Stimulated activated CD4-positive, alpha-beta T cell treated with anti-CD3 and anti-CD28 coated beads, Interleukin-1b, Interleukin-23, amount 100 ng/mL, for 24 hours (primary cell): ENCODE measurements at regions not wholly inside any gene's neighbourhood (a gene's known extent, or its start where the extent isn't known, plus 50 kb on each side); places are given as distances from the start of the nearest gene placed in this dataset.

ENCODE experiments used
- DNase-seq, 4 experiments: peaks; one replicate each; pipeline ENCODE4 v3.0.0-alpha.2; 2020; ENCODE audit warnings: low read depth in 4 of 4, low spot score in 1 of 4

DNA sequence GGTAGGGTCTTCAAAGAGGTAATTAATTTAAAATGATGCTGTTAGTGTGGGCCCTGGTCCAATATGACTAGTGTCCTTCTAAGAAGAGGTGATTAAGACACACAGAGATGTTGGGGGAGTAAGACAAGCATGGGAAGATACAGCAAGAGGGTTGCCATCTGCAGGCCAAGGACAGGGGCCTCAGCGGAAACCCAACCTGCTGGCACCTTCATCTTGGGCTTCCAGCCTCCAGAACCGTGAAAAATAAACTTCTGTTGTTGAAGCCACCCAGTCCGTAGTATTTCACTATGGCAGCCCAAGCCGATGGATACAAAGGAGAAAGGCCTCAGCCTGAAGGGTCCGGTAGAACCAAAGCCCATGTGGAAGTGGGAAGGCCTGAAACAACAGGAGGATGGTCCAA lies 161.7 kb upstream of the UBE2E1 start:
- no peak for DNase-seq

GRCh38 chr3:23644676-23645075 lies 161.1 kb upstream of the UBE2E1 start:
- no peak for DNase-seq

DNA sequence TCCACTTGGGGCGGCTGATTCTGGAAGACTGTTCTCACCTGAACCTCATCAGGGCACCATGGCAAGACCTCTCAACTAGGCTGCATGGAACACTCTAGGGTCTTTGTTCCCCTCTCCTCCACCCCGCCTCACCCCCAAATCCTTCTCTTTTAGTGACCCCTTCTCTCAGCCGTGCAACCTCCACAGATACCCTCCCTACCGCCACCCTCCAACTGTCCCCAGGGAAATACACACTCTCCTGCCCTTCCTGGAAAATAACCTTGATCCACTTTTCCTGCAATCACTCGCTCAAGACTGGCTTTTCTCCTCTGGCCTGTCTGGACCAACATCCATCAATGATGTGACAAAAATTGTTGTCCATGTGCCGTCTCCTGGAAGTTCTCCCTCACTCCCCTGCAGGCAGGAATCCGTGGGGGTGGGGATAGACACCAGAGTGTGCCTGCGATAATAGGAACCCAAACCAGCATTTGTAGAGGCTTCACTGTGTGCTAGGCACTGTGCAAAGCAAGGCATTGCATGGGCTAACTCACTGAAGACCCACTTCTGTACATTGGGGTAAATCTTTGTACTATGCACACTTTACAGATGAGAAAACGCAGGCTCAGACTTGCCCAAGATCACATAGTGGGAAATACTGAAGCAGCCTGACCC lies 160.1 kb upstream of the UBE2E1 start:
- no peak for DNase-seq

DNA sequence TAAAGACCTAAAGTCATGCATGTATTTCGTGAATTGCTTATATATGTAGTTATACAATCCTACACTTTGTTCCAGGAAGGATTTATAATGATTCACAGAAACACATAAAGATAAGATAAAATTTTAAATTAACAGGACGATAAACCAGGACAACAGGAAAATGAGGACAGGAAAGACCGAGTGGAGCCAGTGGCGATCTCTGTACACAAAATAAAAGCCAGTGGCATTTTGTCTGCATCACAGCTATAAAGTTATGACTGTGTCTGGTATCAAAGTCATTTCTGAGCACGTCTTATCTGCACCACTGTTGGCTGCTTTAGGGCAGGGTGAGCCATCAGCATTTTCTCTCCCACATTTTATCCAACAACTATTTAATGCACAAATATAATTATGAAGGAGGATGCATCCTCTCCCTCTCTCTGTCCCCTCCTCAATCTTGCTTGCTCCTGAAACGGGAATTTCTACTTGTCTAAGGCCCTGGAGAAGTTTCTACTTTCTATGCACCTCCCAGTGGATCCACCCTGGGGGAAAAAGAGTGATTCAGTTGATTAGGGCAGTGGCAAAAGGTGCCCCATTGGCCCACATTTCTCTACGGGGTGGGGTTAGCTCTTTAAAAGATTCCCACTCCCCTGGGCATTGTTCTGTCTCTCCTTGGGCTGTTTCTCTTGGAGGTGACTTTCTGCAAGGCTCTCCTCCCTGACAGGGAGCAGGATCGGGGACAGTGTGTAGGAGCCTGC lies 159.4 kb upstream of the UBE2E1 start:
- DNase-seq, result no peak

DNA sequence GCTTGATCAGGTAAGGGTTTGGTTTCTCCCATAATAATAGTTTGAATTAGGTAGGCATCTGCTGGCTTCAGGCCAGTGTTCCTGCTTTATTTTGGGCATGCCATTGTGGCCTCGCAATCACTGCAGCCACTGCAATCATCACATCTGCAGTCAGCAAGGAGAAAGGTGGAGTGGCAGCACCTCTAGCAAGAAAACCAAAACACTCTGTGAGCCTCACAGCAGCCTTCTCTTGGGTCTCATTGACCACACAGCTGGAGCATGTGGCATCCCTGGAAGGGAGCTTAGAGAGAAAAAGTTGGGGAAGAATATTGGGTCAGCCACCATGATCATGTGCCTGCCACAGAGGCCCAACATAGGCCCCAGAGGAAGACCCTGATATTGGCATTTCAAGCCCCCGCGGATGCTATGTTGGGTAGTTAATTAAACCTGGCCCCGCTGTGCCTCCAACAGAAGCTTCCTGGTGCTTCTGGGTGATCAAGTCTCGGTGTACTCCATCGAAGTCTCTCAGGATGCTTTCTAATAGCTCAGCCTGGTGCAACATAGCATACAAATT lies 158.0 kb upstream of the UBE2E1 start:
- DNase-seq, result no peak

GRCh38 chr3:23648326-23648995 lies 157.3 kb upstream of the UBE2E1 start:
- no peak for DNase-seq

DNA sequence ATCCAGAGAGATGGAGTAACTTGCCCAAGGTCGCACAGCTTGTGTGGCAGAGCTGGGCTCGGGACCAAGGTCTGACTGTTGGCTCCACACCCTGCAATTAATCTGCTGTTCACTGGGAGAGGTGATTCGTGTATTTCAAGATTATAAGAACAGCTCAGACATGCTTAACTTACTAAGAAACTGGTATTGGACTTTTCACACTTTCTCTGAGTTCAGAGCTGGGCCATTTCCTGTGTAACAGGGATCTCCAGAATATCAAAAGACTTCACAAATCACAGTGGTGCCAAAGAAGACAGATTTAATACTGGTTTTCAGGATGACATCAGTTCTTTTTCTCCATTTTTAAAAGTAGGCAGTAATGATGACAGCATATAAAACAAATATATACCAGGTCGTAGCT lies 156.8 kb upstream of the UBE2E1 start:
- no peak for DNase-seq

GRCh38 chr3:23649448-23649847 lies 156.3 kb upstream of the UBE2E1 start:
- no peak for DNase-seq

- no peak for DNase-seq
Observed at GRCh38 chr3:23650371-23651140, 155.2 kb upstream of the UBE2E1 start.

DNA sequence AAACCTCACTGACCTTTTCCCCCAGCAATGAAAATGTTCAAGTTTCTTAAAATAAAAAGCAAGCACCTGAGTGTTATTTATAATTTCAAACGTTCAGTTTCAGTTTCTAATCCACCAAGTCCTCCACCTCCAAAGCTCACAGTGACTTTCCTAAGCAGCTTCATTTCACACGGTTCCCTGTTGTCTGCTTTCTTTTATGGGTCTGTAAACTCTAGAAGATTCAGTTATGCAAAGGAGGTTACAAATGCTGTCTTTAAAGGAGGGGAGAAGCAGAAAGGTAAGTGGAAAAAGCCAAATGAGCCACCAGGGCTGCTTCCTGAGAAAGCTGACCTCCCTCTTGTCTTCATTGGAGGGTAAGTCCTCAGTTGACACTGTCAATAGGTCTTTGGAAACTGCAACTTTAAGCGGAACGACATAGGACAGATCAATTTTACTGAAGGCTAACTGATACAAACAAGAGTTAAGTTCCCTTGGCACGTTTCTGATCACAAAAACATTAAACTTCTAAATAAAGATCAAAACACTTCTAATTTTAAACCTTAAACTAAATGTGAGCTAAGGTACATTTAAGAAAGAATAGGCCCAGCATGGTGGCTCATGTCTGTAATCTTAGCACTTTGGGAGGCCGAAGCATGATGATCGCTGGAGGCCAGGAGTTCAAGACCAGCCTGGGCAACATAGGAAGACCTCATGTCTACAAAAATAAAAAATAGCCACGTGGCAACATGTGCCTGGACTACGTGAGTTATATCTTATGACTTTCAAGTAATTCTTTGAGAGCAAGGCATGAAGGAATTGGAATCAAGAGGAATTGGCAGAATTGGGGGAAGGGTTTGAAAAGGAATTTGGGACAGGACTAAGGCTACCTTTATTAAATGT lies 151.9 kb upstream of the UBE2E1 start:
- DNase-seq, result no peak

DNA sequence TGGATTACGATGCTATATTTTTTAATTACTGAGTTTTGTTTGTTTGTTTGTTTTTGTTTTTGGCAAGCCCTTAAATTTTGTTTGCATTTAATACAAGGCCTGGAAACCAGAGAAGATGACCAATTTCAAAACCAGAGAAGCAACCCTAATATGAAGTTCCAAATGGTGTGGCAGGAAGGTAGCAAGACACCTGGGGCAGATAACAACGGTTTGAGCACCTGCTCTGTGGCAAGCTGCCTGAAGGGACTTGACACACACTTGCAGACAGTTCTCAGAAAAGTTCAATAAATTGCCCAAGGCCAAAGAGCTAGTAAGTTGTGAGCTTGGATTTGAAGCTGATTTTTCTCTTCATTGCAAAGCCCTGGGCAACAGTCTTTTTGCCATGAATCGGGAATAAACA lies 151.2 kb upstream of the UBE2E1 start:
- DNase-seq, result no peak

GRCh38 chr3:23655749-23656148 lies 150.0 kb upstream of the UBE2E1 start:
- DNase-seq, result no peak

GRCh38 chr3:23656199-23656598 lies 149.6 kb upstream of the UBE2E1 start:
- DNase-seq, result no peak

DNA sequence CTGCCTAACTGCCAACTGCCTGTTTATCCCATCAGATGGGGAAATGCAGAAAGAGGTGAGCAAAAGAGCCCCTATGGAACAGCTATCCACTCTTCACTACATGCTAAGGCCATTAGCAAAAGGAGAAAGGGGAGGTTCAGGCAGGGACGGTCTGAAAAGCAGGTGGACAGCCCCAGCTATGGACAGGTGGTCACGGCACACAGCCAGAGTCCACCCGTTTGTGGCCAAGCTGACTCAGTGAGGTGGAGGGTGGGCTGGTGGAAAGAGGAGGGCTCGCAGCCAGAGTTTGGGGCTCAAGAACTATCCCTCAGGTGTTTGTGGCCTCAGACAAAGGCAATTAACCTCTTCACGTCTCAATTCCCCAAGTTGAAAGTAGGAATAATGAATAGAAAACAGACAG lies 148.9 kb upstream of the UBE2E1 start:
- DNase-seq, result no peak

- no peak for DNase-seq
Observed at GRCh38 chr3:23657647-23658046, 148.1 kb upstream of the UBE2E1 start.

DNA sequence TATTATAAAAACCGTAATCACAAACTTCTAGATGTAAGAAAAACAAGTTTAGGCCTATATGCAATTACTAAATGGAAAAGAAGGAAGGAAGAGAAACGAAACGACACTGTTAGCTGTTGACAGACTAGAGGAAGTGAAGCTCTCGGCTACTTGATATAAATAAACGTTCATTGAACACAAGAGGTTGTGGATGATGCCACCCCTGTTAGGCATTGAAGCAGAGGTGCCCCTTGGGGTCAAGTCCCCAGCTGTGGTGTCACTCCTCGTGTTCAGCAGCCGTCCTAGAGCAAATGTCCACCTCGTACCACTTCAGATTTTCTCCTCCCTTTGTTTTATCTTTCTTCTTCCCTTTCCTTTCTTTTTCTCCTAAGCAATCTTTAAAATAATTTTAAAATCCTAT lies 146.5 kb upstream of the UBE2E1 start:
- no peak for DNase-seq

DNA sequence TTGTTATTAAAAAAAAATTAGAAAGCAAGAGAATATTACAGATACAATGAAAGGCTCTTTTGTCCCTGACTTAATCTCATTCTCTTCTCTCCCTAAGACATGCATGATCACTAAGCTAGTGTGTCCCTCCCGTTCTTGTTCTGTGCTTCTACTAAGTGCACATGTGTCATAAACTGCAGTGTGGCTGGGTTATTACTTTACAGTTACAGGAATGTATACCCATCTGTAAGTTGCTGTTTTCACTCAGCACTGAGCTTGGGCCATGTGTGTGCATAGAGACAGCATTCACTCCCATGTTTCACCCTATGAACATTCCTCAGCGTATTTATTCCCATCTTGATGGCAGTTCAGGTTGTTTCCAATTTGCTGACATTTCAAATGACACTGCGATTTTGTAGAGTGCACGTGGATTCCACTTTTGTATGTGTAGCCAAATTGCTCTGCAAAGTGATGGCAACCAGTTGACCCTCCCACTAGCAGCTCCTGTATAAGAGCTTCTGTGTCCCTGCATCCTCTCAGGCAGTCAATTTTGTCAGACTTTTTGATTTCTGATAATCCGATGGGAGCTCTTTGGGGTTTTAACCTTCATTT lies 145.8 kb upstream of the UBE2E1 start:
- DNase-seq, result no peak

- no peak for DNase-seq
Observed at GRCh38 chr3:23662079-23662617, 143.6 kb upstream of the UBE2E1 start.

DNA sequence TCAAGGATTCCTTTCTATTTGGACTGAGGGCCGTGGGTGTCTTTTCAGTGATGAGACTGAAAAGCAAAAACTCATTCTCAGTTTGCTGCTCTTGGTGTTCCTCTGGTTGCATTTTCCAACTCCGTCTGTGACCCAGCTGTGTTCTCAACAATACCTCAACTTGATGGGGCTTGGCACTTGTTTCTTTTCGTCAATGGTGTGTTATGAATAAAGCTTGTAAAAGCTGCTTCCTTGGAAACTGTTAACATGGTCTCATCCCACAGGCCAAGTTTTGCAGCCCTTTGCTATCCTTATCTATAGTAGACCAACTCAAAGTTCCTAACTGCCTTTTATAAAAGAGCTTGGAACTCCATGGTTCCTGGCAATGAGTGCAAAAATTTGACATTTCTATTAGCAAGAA lies 142.5 kb upstream of the UBE2E1 start:
- DNase-seq, result no peak

- DNase-seq, result no peak
Observed at GRCh38 chr3:23663661-23664186, 142.0 kb upstream of the UBE2E1 start.
